ENCODE measurements at regions not wholly inside any gene's neighbourhood (a gene's known extent, or its start where the extent isn't known, plus 50 kb on each side); places are given as distances from the start of the nearest gene placed in this dataset.
"Not testable (repeated sequence)": the region's sequence is repeated elsewhere in the genome, so short reads cannot be mapped to it uniquely, and the experiment has no call there.

- Histone ChIP-seq H3K4me3 (ENCODE audit: low read length) (no peak overlapping the region), H3K4me1 (ENCODE audit: low read length) (peaks cover 7% of the 10 kb centered on the region; the same call in 1 of the 2 replicates), H3K27me3 (ENCODE audit: low read depth, low read length) (no peaks in the 10 kb centered on the region), H3K4me2 (ENCODE audit: low read length) (no peak overlapping the region), H3K9ac (ENCODE audit: low read length) (no peak overlapping the region), H3K9me3 (ENCODE audit: insufficient read depth, low read length) (no peaks in the 10 kb centered on the region), H3K36me3 (replicated peaks; ENCODE audit: low read depth, low read length) (no peaks in the 10 kb centered on the region), H3K27ac (ENCODE audit: low read length) (no peak overlapping the region), H3K79me2 (ENCODE audit: low read length) (no peaks in the 10 kb centered on the region), H2AFZ (ENCODE audit: low read depth, low read length) (no peak overlapping the region), H4K20me1 (ENCODE audit: insufficient read depth, low read length) (no peaks in the 10 kb centered on the region)
- no peak for TF ChIP-seq EZH2phosphoT487 (IDR thresholded peaks at IDR 0.05; ENCODE audit: low read depth)
- TF ChIP-seq CTCF (IDR thresholded peaks at IDR 0.05; ENCODE audit: low read depth, low read length) = no peak
Observed at GRCh38 chr3:162978136-162978535, 1481.5 kb downstream of the OTOL1 start.

DNA sequence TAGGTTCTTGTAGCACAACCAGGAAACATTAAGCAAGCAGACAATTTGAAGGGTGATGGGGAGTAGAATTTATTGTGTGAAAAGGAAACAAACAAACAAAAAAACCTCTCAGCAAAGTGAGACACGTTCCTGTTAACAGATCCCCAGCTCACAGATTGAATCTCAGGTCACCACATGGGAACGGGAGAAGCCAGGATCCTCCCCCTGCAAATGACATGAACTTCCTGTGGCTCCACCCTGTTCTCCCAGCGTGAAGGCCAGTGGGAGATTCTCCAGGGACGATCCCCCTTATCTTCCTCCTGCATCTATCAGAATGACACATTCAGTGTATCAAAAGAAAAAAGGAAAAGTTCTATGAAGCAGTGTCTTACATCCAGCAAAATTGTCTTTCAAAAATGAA lies 1488.1 kb downstream of the OTOL1 start:
- Histone ChIP-seq H3K79me2 (ENCODE audit: low read length) (no peaks in the 10 kb centered on the region), H3K27ac (ENCODE audit: low read length) (no peak overlapping the region), H3K36me3 (replicated peaks; ENCODE audit: low read depth, low read length) (no peaks in the 10 kb centered on the region), H3K9ac (ENCODE audit: low read length) (no peak overlapping the region), H3K4me1 (ENCODE audit: low read length) (no peaks in the 10 kb centered on the region), H2AFZ (ENCODE audit: low read depth, low read length) (peak overlapping the region; percentile 56; the same call in 1 of the 2 replicates), H4K20me1 (ENCODE audit: insufficient read depth, low read length) (no peaks in the 10 kb centered on the region), H3K9me3 (ENCODE audit: insufficient read depth, low read length) (no peaks in the 10 kb centered on the region), H3K27me3 (ENCODE audit: low read depth, low read length) (no peaks in the 10 kb centered on the region), H3K4me3 (ENCODE audit: low read length) (no peak overlapping the region), H3K4me2 (ENCODE audit: low read length) (no peak overlapping the region)
- TF ChIP-seq CTCF (IDR thresholded peaks at IDR 0.05; ENCODE audit: low read depth, low read length) (no peak), EZH2phosphoT487 (IDR thresholded peaks at IDR 0.05; ENCODE audit: low read depth) (no peak)

DNA sequence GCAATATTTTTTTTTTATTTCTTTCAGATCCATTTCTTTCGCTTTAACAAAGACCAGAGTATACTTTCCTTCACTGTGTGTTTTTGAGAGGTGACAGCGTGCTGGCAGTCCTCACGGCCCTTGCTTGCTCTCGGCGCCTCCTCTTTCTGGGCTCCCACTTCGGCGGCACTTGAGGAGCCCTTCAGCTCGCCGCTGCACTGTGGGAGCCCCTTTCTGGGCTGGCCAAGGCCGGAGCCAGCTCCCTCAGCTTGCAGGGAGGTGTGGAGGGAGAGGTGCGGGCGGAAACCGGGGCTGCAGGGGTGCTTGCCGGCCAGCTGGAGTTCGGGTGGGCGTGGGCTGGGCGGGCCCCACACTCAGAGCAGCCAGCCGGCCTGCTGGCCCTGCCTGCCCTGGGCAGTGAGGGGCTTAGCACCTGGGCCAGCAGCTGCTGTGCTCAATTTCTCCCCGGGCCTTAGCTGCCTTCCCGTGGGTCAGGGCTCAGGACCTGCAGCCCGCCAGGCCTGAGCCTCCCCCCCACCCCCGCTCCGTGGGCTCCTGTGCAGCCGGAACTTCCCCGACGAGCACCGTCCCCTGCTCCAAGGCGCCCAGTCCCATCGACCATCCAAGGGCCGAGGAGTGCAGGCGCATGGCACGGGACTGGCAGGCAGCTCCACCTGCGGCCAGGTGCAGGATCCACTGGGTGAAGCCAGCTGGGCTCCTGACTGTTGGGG lies 1490.6 kb downstream of the OTOL1 start:
- not testable (repeated sequence) for H3K36me3 ChIP-seq (replicated peaks; ENCODE audit: low read depth, low read length); H3K4me3 ChIP-seq (ENCODE audit: low read length); H3K4me2 ChIP-seq (ENCODE audit: low read length); H3K79me2 ChIP-seq (ENCODE audit: low read length); H3K27me3 ChIP-seq (ENCODE audit: low read depth, low read length); H2AFZ ChIP-seq (ENCODE audit: low read depth, low read length); H4K20me1 ChIP-seq (ENCODE audit: insufficient read depth, low read length); H3K4me1 ChIP-seq (ENCODE audit: low read length); H3K9ac ChIP-seq (ENCODE audit: low read length); H3K27ac ChIP-seq (ENCODE audit: low read length); H3K9me3 ChIP-seq (ENCODE audit: insufficient read depth, low read length)

DNA sequence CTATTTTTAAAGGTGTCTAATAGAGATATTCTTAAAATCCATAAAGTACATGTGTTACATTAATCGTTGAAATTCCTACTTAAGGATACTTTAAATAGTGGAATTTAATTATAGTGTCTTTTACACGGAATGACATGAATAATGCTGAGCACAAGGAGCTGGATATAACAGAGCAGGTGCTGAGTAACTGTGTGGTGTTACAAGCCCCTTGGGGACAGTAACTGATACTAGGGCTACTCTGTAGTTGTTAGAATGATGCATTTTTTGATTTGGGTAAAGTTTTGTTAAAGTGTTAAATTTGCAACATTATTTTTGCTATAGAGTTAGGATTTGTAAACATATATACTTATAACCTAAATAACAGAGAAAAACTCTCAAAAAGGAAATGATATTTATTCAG lies 1496.1 kb downstream of the OTOL1 start:
- Histone ChIP-seq H3K4me1 (ENCODE audit: low read length) (0 out of 2 replicates have a peak, but pooled peaks cover 3% of the 10 kb centered on the region), H3K9me3 (ENCODE audit: insufficient read depth, low read length) (peaks cover 6% of the 10 kb centered on the region; the same call in 1 of the 2 replicates), H3K27ac (ENCODE audit: low read length) (no peak overlapping the region), H3K9ac (ENCODE audit: low read length) (no peak overlapping the region), H4K20me1 (ENCODE audit: insufficient read depth, low read length) (no peaks in the 10 kb centered on the region), H3K36me3 (replicated peaks; ENCODE audit: low read depth, low read length) (no peaks in the 10 kb centered on the region), H3K4me3 (ENCODE audit: low read length) (no peak overlapping the region), H3K79me2 (ENCODE audit: low read length) (no peaks in the 10 kb centered on the region), H2AFZ (ENCODE audit: low read depth, low read length) (no peak overlapping the region), H3K4me2 (ENCODE audit: low read length) (no peak overlapping the region), H3K27me3 (ENCODE audit: low read depth, low read length) (no peaks in the 10 kb centered on the region)
- no peak for TF ChIP-seq CTCF (IDR thresholded peaks at IDR 0.05; ENCODE audit: low read depth, low read length)
- no peak for TF ChIP-seq EZH2phosphoT487 (IDR thresholded peaks at IDR 0.05; ENCODE audit: low read depth)

Measured in OCI-LY3 (cell line).